ENCODE measurements at regions not wholly inside any gene's neighbourhood (a gene's known extent, or its start where the extent isn't known, plus 50 kb on each side); places are given as distances from the start of the nearest gene placed in this dataset.

DNA sequence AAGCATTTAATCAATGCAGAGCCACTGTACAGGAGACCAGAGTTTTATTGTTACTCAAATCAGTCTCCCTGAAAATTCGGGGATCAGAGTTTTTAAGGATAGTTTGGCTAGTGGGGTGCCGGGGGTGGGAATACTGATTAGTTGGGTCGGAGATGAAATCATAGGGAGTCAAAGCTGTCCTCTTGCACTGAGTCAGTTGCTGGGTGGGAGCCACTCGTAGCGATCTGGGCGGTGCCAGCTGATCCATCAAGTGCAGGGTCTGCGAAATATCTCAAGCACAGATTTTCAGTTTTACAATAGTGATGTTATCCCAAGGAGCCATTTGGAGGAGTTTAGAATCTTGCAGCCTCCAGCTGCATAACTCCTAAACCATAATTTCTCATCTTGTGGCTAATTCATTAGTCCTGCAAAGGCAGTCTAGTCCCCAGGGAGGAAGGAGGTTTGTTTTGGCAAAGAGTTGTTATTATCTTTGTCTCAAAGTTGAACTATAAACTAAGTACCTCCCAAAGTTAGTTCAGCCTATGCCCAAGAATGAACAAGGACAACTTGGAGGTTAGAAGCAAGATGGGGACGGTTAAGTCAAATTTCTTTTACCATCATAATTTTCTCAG, 169.4 kb upstream of the PLEKHG7 start:
- TF ChIP-seq GATA2 (IDR thresholded peaks at IDR 0.05; ENCODE audit: low read depth, low read length) = no peak
- no peak for TF ChIP-seq GATA3 (IDR thresholded peaks at IDR 0.05; ENCODE audit: low read depth, low read length)

DNA sequence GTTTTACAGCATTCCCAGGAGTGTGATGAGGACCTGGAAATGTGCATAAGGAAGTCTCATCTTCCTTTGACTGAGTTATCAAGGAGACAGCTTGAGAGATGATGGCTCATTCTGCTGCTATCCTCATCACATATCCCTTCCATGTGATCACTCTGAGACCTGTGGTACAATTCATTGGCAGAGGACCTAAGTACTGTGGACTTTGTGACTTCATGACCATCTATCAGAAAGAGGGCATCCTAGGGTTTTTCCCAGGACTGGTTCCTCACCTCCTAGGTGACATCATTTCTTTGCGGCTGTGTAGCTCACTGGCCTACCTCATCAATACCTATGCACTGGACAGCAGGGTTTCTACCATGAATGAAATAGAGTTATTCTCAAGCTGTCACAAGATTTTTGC, 172.1 kb upstream of the PLEKHG7 start:
- no peak for TF ChIP-seq GATA3 (IDR thresholded peaks at IDR 0.05; ENCODE audit: low read depth, low read length)

DNA sequence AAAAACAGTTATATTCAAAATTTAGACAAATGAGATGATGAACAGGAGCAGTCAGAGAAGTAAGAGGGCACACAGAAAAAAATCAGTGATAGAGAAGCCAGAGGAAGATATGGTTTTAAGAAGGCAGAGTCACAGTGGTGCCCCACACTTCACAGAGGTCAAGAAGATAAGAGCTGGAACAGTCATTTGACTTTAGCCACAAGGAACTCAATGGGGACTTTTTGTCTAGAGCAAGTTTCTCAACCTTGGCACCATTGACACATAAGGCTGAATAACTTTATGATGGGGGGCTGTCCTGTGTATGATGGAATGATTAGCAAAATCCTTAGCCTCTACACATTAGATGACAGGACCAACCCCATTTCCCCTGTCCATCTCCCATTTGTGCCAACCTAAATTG, 172.8 kb upstream of the PLEKHG7 start:
- TF ChIP-seq GATA2 (IDR thresholded peaks at IDR 0.05; ENCODE audit: low read depth, low read length) (no peak), GATA3 (IDR thresholded peaks at IDR 0.05; ENCODE audit: low read depth, low read length) (no peak)

DNA sequence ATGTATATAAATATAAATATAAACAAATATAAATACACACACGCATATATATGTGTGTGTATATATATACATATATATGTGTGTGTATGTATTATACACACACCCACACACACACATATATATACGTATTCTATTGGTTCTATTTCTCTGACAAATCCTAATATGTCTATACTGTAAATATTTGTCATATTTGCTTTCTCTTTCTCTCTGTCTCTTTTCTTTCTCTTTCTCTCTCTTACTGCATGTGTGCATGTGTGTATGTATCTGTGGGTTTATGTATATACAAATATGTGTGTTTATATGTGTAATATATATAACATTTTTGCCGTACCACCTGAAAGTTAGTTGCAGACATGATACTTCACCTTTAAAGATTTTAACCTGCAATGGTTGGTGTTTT, 174.2 kb upstream of the PLEKHG7 start:
- TF ChIP-seq GATA3 (IDR thresholded peaks at IDR 0.05; ENCODE audit: low read depth, low read length) = no peak
- TF ChIP-seq GATA2 (IDR thresholded peaks at IDR 0.05; ENCODE audit: low read depth, low read length) = no peak

DNA sequence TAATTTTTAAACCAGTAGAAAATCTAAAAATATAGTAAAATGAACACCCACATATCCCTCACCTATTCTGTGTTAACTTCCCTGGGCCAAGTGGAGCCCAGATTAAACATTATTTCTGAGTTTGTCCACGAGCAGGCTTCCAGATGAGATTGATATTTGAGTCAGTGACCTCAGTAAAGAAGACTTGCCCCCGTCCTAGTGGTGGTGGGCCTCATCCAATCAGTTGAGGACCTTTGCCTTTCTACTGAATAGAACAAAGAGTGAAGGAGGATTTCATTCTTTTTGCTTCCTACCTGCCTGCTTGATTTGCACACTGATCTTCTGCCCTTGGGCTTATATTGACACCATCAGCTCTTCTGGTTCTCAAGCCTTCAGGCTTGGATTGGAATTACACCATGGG, 174.7 kb upstream of the PLEKHG7 start:
- TF ChIP-seq GATA3 (IDR thresholded peaks at IDR 0.05; ENCODE audit: low read depth, low read length) = no peak
- no peak for TF ChIP-seq GATA2 (IDR thresholded peaks at IDR 0.05; ENCODE audit: low read depth, low read length)

DNA sequence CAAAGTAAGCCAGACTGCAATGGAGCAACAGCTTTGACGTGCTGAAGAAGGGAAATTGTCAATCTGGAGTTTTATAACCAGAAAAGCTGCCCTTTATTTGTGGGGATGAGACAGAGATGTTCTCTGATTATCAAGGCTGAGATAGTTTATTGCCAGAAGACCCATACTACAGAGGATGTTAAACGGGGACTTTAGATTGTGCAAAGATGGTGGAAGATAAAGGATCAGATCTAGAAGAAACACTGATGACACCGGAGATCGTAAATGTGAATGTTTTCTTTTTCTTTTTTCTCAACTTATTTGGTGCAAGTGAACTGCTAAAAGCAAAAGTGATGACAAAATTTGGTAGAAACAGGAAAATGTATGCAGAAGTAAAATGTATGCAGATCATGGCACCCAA, 178.3 kb upstream of the PLEKHG7 start:
- no peak for TF ChIP-seq GATA2 (IDR thresholded peaks at IDR 0.05; ENCODE audit: low read depth, low read length)
- no peak for TF ChIP-seq GATA3 (IDR thresholded peaks at IDR 0.05; ENCODE audit: low read depth, low read length)

DNA sequence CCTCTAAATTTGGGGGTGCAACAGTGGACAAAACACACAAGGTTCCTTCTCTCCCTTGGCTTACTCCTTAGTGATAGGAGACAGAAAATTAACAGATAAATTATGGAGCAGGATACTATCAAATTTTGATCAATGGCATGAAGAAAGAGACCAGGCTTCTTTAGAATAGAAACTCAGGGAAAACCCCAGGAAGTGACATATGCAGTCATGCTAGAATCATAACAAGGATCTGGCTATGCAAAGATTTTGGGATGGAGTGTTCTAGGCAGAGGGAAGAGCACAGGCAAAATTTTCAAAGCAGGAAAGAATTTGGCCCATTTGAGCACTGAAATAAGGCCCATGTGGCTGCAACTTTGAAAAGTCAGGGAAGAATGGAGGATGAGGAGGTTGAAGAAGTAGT, 182.3 kb upstream of the PLEKHG7 start:
- TF ChIP-seq GATA3 (IDR thresholded peaks at IDR 0.05; ENCODE audit: low read depth, low read length) (no peak), GATA2 (IDR thresholded peaks at IDR 0.05; ENCODE audit: low read depth, low read length) (no peak)

DNA sequence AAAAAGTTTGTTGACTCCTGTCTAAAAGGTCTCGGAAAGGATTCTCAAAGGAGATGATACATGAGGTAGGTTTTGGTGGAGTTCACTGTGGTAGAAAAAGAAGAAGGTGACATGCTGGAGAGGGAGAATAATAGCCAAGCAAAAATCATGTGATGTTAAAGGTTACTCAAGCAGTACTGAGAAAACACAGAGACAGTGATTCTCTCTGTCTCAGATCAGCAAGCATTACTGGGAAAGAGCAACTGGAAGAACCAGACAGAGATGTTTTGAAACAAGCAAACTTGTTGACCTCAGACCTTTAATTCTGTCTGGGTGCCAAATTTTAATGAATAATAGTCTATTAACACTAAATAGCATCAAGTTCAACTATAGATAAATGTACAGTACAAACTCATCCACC, 183.5 kb upstream of the PLEKHG7 start:
- TF ChIP-seq GATA2 (IDR thresholded peaks at IDR 0.05; ENCODE audit: low read depth, low read length) (no peak), GATA3 (IDR thresholded peaks at IDR 0.05; ENCODE audit: low read depth, low read length) (no peak)

DNA sequence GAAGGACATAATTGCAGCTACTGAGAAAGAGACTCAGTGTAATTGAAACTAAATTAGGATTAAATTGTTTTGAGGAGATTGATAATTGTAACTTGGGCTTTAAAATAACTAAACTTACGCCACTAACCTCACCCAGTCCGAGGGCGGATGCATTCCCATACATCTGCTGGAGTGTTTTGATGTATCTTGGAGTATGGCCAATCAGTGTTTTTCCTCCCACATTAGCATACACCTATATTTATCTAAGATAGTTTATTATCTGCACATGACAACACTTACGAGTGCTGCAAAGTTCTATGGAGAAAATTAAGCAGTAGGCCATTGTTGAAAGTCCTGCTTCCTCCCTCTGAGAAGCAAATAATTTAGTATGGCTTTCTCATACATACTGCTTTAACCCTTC, 184.7 kb upstream of the PLEKHG7 start:
- no peak for TF ChIP-seq GATA2 (IDR thresholded peaks at IDR 0.05; ENCODE audit: low read depth, low read length)
- TF ChIP-seq GATA3 (IDR thresholded peaks at IDR 0.05; ENCODE audit: low read depth, low read length) = no peak

DNA sequence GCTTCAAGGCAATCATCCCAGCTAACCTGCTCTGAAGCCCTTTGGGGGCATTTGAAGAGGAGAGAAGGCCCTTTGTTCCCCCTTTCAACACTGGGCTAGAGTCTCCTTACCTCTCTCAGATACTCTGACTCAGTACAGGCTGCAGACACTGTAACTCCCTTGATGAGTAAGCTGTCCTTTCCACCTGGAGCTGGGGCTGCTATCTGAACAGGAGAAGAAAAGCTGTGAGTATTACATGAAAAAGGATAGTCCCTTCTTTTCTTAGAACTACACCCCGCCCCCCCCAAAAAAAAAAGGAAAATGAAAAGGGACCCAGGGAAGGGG, 186.6 kb upstream of the PLEKHG7 start:
- TF ChIP-seq GATA2 (IDR thresholded peaks at IDR 0.05; ENCODE audit: low read depth, low read length) (no peak), GATA3 (IDR thresholded peaks at IDR 0.05; ENCODE audit: low read depth, low read length) (no peak)

DNA sequence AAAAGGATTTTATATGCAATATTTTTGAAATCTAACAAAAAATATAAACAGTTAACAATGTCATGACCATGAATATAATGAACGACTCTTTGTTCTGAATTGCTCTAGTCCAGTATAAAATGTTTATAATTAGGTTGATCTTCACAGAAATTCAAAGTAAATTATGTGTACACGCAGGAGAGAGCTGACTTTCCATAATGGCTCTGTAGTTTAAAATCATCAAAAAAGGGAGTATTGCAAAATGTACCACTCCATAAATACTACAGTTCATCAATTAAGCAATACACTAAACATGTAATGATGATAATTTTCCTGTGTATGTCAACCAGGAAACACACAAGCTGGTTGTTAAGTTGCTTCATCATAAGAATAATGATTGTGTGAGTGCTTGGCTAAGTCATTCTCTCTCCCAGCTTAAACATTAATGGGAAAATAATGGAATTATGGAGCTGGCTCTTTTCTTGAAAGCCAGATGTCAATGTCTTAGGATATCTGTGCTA, 189.5 kb upstream of the PLEKHG7 start:
- no peak for TF ChIP-seq GATA3 (IDR thresholded peaks at IDR 0.05; ENCODE audit: low read depth, low read length)
- no peak for TF ChIP-seq GATA2 (IDR thresholded peaks at IDR 0.05; ENCODE audit: low read depth, low read length)

DNA sequence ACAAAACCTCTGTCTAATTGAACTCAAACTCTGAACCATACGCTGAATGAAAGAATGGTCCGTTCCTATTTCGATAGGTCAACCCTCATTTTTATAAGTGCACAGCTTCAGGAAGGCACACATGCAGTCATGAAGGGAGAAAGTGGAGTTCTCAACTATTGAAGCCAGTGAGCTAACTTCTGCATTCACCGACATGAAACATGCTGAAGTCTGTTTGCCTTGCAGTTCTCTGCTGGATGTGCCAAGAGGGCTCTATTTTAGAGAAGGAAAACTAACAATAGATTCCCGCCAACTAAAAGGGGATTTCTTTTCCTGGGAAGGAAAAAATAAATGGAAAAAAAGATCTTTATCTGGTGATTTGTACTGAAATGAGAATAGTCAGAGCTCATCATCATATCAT, 191.0 kb upstream of the PLEKHG7 start:
- TF ChIP-seq GATA3 (IDR thresholded peaks at IDR 0.05; ENCODE audit: low read depth, low read length) (no peak), GATA2 (IDR thresholded peaks at IDR 0.05; ENCODE audit: low read depth, low read length) (no peak)

DNA sequence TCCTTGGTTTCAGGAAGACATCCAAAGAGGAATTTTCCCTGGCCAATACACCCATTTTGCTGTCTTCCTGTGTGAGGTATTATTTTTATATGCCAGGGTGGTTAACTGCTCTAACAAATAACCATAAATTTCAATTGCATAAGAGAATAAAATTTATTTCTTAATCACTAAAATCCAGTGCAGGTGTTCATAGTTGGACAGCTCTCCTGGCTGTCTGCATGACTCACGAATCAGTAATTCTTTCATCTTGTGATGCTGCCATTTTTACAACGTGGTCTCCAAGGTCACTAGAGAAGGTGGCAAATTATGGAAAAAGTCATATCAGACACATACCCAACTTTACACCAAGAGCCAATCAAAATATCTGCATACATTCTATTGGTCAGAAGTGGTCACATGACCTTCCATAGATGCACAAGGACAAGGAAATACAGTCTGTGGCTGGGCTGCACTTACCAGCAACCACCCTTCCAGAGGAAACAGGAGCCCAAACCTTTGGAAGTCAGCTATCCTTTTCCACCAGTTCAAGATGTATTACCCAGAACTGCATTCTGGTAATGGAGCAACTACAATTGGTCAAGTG, 193.5 kb upstream of the PLEKHG7 start:
- TF ChIP-seq GATA3 (IDR thresholded peaks at IDR 0.05; ENCODE audit: low read depth, low read length) = no peak
- TF ChIP-seq GATA2 (IDR thresholded peaks at IDR 0.05; ENCODE audit: low read depth, low read length) = no peak

DNA sequence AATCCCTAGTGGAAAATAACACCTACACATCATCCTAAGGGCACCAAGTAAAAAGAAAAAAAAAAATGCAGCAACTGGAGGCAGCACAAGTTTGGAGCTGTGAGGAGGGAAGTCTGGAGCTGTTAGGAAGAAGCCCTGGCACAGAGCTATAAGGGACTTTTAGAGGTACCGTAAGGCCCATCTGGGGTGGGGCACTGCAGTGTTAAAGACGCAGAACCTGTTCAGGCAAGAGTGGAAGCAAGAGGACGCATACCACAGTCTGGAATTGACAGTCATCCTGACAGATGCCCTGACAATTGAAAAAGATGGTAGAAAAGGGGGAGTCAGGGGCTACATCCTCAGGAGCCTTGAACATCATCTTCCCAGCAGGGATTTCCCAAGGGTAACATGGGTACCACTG, 195.9 kb upstream of the PLEKHG7 start:
- TF ChIP-seq GATA3 (IDR thresholded peaks at IDR 0.05; ENCODE audit: low read depth, low read length) (no peak), GATA2 (IDR thresholded peaks at IDR 0.05; ENCODE audit: low read depth, low read length) (no peak)

DNA sequence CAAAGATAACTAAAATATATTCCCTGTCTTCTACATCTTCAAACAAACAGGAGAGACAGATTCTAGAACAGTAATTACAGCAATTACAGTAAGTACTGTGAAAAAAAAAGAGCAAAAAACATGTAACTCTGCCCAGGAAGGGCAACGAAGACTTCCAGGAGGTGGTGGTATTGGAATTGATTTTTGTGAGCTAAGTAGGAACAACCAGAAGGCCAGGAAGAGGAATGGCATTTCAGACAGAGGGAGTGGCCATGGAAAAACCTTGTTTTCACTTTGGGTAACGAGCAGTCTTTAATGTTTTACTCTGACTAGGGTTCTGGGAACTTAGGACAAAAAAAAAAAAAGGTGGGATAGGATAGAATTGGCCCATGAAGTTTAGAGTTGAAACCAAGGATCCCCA, 196.3 kb upstream of the PLEKHG7 start:
- TF ChIP-seq GATA3 (IDR thresholded peaks at IDR 0.05; ENCODE audit: low read depth, low read length) (no peak), GATA2 (IDR thresholded peaks at IDR 0.05; ENCODE audit: low read depth, low read length) (no peak)
